Ureter (tissue), 1 donor: ENCODE measurements at regions not wholly inside any gene's neighbourhood (a gene's known extent, or its start where the extent isn't known, plus 50 kb on each side); places are given as distances from the start of the nearest gene placed in this dataset.
"Not testable (repeated sequence)": the region's sequence is repeated elsewhere in the genome, so short reads cannot be mapped to it uniquely, and the experiment has no call there.

Experiments
- DNase-seq: peaks from one replicate; pipeline ENCODE4 v3.0.0-alpha.2; 2020; ENCODE audit warnings: low spot score
- donor health status: DM: yes; HTN: yes; CAD: no.

GRCh38 chr7:159335181-159335926, 190.7 kb upstream of the VIPR2 start:
- DNase-seq, result not testable (repeated sequence)

GRCh38 chr7:159332854-159333479, 188.3 kb upstream of the VIPR2 start:
- not testable (repeated sequence) for DNase-seq

GRCh38 chr7:159331462-159331861, 186.8 kb upstream of the VIPR2 start:
- no peak for DNase-seq

GRCh38 chr7:159329818-159330378, 185.2 kb upstream of the VIPR2 start:
- no peak for DNase-seq

GRCh38 chr7:159328096-159328495, 183.4 kb upstream of the VIPR2 start:
- no peak for DNase-seq

GRCh38 chr7:159323359-159323758, 178.7 kb upstream of the VIPR2 start:
- DNase-seq, result no peak

GRCh38 chr7:159321278-159321677, 176.6 kb upstream of the VIPR2 start:
- DNase-seq, result no peak

GRCh38 chr7:159318682-159319351, 174.2 kb upstream of the VIPR2 start:
- DNase-seq, result no peak

GRCh38 chr7:159317294-159317693, 172.6 kb upstream of the VIPR2 start:
- no peak for DNase-seq

- no peak for DNase-seq
These were observed 166.5 kb upstream of the VIPR2 start for GRCh38 chr7:159311172-159311494.

- DNase-seq, result no peak
These were observed 165.9 kb upstream of the VIPR2 start for GRCh38 chr7:159310457-159311171.

GRCh38 chr7:159309214-159309613, 164.5 kb upstream of the VIPR2 start:
- DNase-seq, result not testable (repeated sequence)

GRCh38 chr7:159306012-159306411, 161.3 kb upstream of the VIPR2 start:
- no peak for DNase-seq

- not testable (repeated sequence) for DNase-seq
These were observed 160.5 kb upstream of the VIPR2 start for GRCh38 chr7:159305185-159305584.

GRCh38 chr7:159303510-159303909, 158.8 kb upstream of the VIPR2 start:
- not testable (repeated sequence) for DNase-seq

GRCh38 chr7:159296093-159296681, 151.5 kb upstream of the VIPR2 start:
- DNase-seq, result no peak

GRCh38 chr7:159286487-159286886, 141.8 kb upstream of the VIPR2 start:
- not testable (repeated sequence) for DNase-seq

GRCh38 chr7:159281573-159281972, 136.9 kb upstream of the VIPR2 start:
- DNase-seq, result no peak

- no peak for DNase-seq
These were observed 135.3 kb upstream of the VIPR2 start for GRCh38 chr7:159280008-159280407.

- DNase-seq, result no peak
These were observed 128.1 kb upstream of the VIPR2 start for GRCh38 chr7:159272739-159273138.

GRCh38 chr7:159271781-159272180, 127.1 kb upstream of the VIPR2 start:
- DNase-seq, result no peak

- DNase-seq, result no peak
These were observed 125.1 kb upstream of the VIPR2 start for GRCh38 chr7:159269745-159270144.
